HG03095 (cell line): ENCODE measurements at regions not wholly inside any gene's neighbourhood (a gene's known extent, or its start where the extent isn't known, plus 50 kb on each side); places are given as distances from the start of the nearest gene placed in this dataset.

Experiments used
- ATAC-seq: cut with Tn5 transposase; IDR thresholded peaks from one replicate; pipeline ENCODE4 v1.9.1; 2021; ENCODE audit warnings: moderate library complexity; ENCODE audit not compliant: unreplicated experiment

- ATAC-seq = no peak
Observed at GRCh38 chr2:57862727-57863126, 183.9 kb upstream of the VRK2 start.

GRCh38 chr2:57864926-57865325 is 181.7 kb upstream of the VRK2 start:
- no peak for ATAC-seq

- no peak for ATAC-seq
Observed at GRCh38 chr2:57867730-57868129, 178.9 kb upstream of the VRK2 start.

DNA sequence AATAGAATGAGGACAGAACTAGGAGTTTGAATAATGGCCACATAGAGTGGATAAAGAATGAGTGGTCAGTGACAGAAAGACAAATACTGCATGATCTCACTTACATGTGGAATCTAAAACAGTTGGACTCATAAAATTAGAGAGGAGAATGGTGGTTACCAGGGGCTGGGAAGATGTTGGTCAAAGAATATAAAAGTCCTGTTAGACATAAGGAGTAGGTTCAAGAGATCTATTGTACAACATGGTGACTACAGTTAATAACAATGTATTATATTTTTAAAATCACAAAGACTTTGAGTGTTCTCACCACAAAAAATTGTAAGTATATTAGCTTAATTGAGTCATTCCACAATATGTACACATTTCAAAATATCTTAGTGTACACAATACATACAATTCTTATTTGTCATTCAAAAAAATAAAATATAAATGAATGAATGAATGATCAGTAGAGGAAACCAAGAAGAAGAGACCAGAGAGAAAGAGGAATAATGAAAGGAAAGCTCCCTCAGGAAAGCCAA is 177.9 kb upstream of the VRK2 start:
- no peak for ATAC-seq

DNA sequence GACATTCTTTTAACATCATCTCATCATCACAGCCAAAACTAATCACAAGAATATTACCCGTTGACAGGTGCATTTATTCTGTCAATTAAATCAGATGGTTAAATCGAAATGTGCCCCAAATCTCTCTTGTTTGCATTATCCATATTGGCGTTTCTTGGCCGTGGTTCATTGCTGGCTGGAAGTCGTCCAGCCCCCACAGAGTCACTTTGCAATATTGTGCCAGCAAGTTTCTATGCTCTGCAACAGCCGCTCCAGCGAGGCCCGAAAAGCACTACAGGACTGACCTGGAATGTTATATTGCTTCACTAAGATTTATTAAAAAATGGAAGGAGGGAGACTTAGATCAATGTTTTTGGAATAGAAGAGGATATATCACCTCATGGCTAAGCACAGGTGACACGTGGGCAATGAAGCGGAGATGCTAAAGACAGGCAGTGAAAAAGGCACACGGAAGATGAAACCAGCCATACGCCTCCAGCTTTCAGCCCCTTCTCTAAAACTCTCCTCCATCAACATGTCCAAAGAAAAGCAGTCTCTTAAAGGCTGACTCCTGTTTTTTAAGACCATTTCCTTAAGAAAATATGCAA is 176.8 kb upstream of the VRK2 start:
- no peak for ATAC-seq

DNA sequence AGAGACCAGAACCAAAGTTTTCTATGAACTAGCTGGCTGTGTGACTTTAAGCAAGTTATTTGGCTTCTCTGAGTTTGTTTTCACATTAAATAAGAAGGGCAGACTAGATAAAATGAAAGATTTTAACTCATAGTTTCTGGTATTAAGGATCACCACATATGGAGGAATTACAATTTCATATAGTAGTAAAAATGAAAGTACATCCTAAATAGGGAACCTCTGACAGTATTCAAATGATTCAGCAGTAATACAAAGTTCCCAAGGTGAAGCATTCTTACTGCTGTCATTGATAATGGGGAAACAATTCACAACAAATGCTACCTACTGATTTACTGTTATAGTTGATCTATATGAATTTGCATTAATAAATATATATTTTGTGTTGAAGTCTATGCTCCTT is 170.3 kb upstream of the VRK2 start:
- ATAC-seq = peak; percentile 63

- ATAC-seq = no peak
Observed at GRCh38 chr2:57877811-57878170, 168.8 kb upstream of the VRK2 start.

- ATAC-seq = no peak
Observed at GRCh38 chr2:57878171-57878865, 168.3 kb upstream of the VRK2 start.

- no peak for ATAC-seq
Observed at GRCh38 chr2:57878866-57879210, 167.8 kb upstream of the VRK2 start.

GRCh38 chr2:57880446-57880845 is 166.2 kb upstream of the VRK2 start:
- no peak for ATAC-seq

DNA sequence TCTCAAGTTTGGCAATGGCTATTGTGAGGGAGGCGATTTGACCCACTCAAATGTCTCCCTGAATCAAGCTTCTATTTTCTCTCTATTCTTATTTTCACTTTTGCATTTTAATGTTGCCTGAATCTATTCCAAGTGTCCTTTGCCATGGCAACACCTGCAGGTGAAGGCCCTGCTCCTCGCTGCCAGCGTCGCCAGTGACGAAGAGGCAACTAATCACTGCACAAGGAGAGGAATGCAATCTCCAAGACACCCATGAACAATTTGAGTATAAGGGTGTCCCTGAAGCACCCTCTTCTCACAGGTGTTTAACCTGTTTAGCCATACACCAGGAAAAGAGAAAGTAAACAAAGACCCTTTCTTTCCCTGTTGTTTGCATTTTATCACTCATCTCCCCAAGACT is 165.6 kb upstream of the VRK2 start:
- ATAC-seq = no peak

DNA sequence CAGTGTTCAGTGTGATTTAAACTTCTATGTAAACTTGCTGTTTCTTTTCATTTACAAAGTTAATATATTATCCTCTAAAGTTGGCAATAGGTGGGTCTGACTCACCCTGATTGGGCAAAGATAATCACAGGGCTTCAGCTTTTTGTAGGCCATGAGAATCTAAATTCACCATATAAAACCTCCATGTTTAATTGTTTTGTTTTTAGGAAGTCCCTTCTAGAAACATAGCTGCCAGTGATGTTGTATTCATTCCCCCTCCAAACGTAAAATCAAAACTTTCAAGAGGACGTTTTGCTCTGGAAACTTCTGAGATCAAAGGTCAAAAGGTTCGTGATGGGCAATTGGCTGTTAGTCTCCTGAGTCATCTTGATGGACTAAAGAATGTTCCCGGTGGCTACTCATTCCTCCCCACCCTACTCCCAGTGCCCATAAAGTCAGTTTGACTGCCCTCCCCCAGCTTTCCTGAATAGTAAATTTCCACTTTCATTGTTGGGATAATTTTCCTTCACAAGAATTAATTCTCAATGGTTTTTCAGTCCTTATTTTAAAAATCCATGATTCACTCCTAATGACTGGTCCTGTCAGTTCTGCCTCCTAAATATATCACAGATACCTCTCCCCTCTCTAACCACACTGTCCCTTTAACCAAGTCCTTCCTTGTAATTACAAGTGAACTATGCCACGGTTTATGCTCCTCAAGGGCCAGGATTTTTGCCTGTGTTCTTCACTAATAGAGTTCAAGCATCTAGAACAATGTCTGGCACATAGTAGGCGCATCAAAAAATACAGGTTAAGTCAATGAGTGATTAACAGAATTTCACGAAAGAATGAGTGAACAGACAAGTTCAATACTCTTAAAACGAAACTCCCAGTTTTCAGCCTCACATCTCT is 164.4 kb upstream of the VRK2 start:
- no peak for ATAC-seq

DNA sequence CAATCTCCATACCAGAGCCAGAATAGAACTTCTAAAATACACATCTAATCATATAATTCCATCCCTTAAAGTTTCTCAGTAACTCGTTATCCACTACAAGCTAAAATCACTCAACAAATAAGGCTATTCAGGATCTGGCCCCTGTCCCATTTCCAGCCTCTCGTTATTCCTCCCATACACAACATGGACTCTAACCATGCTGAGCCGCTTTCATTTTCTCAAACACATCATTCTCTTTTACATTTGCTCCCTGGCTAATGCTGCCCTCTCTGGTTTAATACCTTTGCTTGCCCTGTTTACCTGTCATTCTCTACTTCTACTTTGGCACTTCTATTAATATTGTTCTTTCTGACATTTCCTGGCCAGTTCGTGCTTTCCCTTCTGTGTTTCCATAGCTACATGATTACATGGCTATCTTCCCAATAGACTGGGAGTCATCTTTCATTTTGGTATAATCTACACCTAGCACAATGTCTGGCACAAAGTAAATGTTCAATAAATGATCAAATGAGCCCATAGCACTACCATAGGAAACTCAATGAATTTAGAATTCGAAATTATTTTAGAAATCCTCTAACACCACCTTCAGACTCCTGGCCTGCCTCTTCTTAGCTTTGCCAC is 163.6 kb upstream of the VRK2 start:
- no peak for ATAC-seq

- no peak for ATAC-seq
Observed at GRCh38 chr2:57884281-57884680, 162.3 kb upstream of the VRK2 start.

DNA sequence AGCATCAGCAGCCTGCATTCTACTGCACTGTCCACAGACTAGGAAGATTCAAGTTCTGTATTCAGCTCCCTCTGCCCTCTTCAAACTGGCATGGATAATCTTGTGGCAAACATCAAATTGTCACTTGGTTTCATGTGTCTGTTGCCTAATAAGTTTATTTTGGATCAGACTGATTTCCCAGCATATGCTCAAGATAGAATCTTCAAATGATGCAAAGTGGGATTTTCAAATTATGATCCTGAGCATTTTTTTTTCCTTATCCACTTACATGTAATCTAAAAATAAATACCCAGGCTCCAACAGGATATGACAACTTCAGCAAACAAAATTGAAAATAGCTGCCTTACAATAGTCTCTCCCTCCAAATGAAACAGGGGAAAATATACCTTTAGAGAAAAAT is 160.9 kb upstream of the VRK2 start:
- no peak for ATAC-seq

DNA sequence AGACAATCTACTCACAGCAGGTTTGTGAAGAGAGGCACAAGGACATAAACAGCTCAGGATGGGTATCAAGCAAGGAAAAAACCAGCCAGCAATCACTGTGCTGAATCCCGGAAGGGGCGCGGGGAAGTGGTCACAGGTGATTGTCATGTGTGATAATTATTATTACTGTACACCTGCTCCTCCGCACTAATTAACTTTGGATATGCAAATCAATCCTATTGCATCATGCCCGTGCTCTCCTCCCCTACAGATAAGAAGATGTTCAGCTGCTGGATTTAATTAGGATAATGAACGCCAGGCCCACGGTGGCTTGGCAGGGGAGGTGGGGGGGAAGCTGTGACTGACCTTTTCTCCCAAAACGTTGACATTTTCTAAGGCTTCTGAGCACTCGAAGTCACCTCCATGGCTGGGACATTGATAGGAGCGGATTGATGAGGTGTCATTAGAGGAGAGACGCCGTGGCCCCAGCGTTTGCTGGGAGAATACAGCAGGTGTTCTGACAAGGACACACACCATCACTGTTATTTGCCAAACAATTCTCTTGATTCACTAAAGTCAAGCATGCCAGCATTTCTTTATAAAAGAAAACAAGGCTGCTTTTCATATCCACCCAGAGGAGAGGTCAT is 160.3 kb upstream of the VRK2 start:
- ATAC-seq = no peak

- no peak for ATAC-seq
Observed at GRCh38 chr2:57888463-57888862, 158.1 kb upstream of the VRK2 start.

DNA sequence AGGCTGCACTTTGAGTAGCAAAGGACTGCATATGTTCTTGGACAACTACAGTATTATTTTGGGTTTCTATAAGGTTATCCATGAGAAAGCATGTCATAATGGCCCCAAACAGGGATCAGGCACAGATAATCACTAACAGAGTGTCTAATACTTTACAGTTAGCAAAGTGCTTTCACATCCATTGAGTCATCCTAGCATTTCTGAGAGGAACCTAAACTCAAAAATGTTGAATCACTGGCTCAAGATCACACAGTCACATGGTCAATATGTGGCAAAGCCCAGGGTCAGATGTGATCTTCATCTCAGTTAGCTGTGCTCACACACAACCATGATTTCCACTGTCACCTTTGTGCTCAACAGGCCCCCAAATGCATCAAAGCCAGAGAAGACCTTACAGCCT is 156.1 kb upstream of the VRK2 start:
- ATAC-seq = peak; percentile 31

DNA sequence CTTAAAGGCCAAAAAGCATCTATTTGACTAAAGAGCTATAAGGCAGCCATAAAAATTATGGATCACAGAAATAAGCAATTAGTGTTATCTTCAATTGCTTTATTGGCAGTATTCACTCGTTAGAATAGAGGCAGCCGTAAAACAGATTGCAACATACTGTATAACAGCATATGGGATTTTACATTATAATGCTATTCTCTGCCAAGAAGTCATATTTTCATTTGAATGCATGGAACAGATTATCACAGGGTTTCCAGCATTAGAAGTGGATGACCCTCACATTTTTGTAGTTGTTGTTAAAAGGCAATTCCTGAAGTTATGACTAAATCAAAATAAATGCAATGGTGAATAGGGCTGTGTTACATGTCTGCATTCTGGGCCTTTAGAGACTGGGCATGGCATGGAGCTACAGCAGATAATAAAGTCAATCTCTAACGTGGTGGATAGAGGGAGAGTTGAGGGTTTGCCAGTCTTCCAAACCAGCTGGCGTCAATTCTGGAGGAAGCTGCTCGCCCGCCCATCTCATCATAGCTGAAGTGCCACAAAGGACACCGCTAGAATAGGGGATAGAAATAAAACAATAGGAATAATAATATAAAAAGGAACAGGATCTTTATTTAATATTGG is 155.4 kb upstream of the VRK2 start:
- ATAC-seq = no peak

GRCh38 chr2:57892920-57893319 is 153.7 kb upstream of the VRK2 start:
- ATAC-seq = peak; percentile 80

- ATAC-seq = no peak
Observed at GRCh38 chr2:57893347-57893746, 153.3 kb upstream of the VRK2 start.
